ENCODE measurements at regions not wholly inside any gene's neighbourhood (a gene's known extent, or its start where the extent isn't known, plus 50 kb on each side); places are given as distances from the start of the nearest gene placed in this dataset.
A peak's percentile ranks its signal among the peaks of the same experiment; 100 is the strongest.
"Not testable (repeated sequence)": the region's sequence is repeated elsewhere in the genome, so short reads cannot be mapped to it uniquely, and the experiment has no call there.

- no peak for DNase-seq (ENCODE audit: low read depth)
These were observed 404.8 kb downstream of the EPHA5 start for GRCh38 chr4:65265526-65265925.

- DNase-seq (ENCODE audit: low read depth): no peak
These were observed 411.0 kb downstream of the EPHA5 start for GRCh38 chr4:65259296-65259695.

- no peak for DNase-seq (ENCODE audit: low read depth)
These were observed 419.4 kb downstream of the EPHA5 start for GRCh38 chr4:65250916-65251315.

- no peak for DNase-seq (ENCODE audit: low read depth)
These were observed 421.2 kb downstream of the EPHA5 start for GRCh38 chr4:65249111-65249510.

- DNase-seq (ENCODE audit: low read depth): no peak
These were observed 428.0 kb downstream of the EPHA5 start for GRCh38 chr4:65242156-65242846.

- DNase-seq (ENCODE audit: low read depth): no peak
These were observed 428.9 kb downstream of the EPHA5 start for GRCh38 chr4:65241257-65241997.

- no peak for DNase-seq (ENCODE audit: low read depth)
These were observed 436.2 kb downstream of the EPHA5 start for GRCh38 chr4:65234061-65234460.

- no peak for DNase-seq (ENCODE audit: low read depth)
These were observed 442.7 kb downstream of the EPHA5 start for GRCh38 chr4:65227628-65228027.

- DNase-seq (ENCODE audit: low read depth): no peak
These were observed 446.7 kb downstream of the EPHA5 start for GRCh38 chr4:65223601-65224000.

- not testable (repeated sequence) for DNase-seq (ENCODE audit: low read depth)
These were observed 447.2 kb downstream of the EPHA5 start for GRCh38 chr4:65223074-65223473.

- DNase-seq (ENCODE audit: low read depth): no peak
These were observed 453.1 kb downstream of the EPHA5 start for GRCh38 chr4:65217179-65217578.

- no peak for DNase-seq (ENCODE audit: low read depth)
These were observed 467.4 kb downstream of the EPHA5 start for GRCh38 chr4:65202853-65203236.

- no peak for DNase-seq (ENCODE audit: low read depth)
These were observed 468.0 kb downstream of the EPHA5 start for GRCh38 chr4:65202165-65202852.

- DNase-seq (ENCODE audit: low read depth): no peak
These were observed 474.6 kb downstream of the EPHA5 start for GRCh38 chr4:65195666-65196065.

GRCh38 chr4:65195002-65195401 lies 475.3 kb downstream of the EPHA5 start:
- DNase-seq (ENCODE audit: low read depth): no peak

- DNase-seq (ENCODE audit: low read depth): no peak
These were observed 476.3 kb downstream of the EPHA5 start for GRCh38 chr4:65193985-65194384.

GRCh38 chr4:65190780-65191179 lies 479.5 kb downstream of the EPHA5 start:
- DNase-seq (ENCODE audit: low read depth): no peak

- no peak for DNase-seq (ENCODE audit: low read depth)
These were observed 494.7 kb downstream of the EPHA5 start for GRCh38 chr4:65175585-65175984.

- DNase-seq (ENCODE audit: low read depth): peak; percentile 26
These were observed 499.3 kb downstream of the EPHA5 start for GRCh38 chr4:65170768-65171514.

GRCh38 chr4:65167719-65168118 lies 502.6 kb downstream of the EPHA5 start:
- DNase-seq (ENCODE audit: low read depth): no peak

GRCh38 chr4:65152205-65152604 lies 518.1 kb downstream of the EPHA5 start:
- no peak for DNase-seq (ENCODE audit: low read depth)

GRCh38 chr4:65139998-65140397 lies 530.3 kb downstream of the EPHA5 start:
- DNase-seq (ENCODE audit: low read depth): peak; percentile 3

Data from LHCN-M2 (cell line).